Astrocyte (in vitro differentiated cells and primary cell): ENCODE measurements at regions not wholly inside any gene's neighbourhood (a gene's known extent, or its start where the extent isn't known, plus 50 kb on each side); places are given as distances from the start of the nearest gene placed in this dataset.
A peak's percentile ranks its signal among the peaks of the same experiment; 100 is the strongest.

Source experiments
- DNase-seq: peaks from one replicate; pipeline ENCODE4 v3.0.0-alpha.2; 2010; ENCODE audit warnings: low read depth
- FAIRE-seq: peaks from 2 replicates; lab custom pipeline; 2011; peaks lifted over from hg19 to GRCh38; lab: Jason Lieb, UNC
- H2AFZ ChIP-seq: 2 replicates; pipeline ENCODE4 v1.6.0; 2012; ENCODE audit warnings: low read depth, low read length, inconsistent platforms
- H3K27ac ChIP-seq: 2 replicates; pipeline ENCODE4 v1.5.1; 2011; ENCODE audit warnings: low read depth, low read length, inconsistent platforms
- H3K27me3 ChIP-seq: 2 replicates; pipeline ENCODE4 v1.6.0; 2011; ENCODE audit warnings: low read length, inconsistent platforms; ENCODE audit not compliant: insufficient read depth
- H3K36me3 ChIP-seq: 2 replicates; pipeline ENCODE4 v1.5.1; 2011; ENCODE audit warnings: low read length, inconsistent platforms; ENCODE audit not compliant: insufficient read depth
- H3K4me1 ChIP-seq: 2 replicates; pipeline ENCODE4 v1.5.1; 2011; ENCODE audit warnings: low read length, inconsistent platforms; ENCODE audit not compliant: insufficient read depth
- H3K4me2 ChIP-seq: 2 replicates; pipeline ENCODE4 v1.6.0; 2012; ENCODE audit warnings: low read length, inconsistent platforms
- H3K4me3 ChIP-seq: 2 replicates; pipeline ENCODE4 v1.5.1; 2011; ENCODE audit warnings: low read depth, mild to moderate bottlenecking, low read length, inconsistent platforms; ENCODE audit not compliant: insufficient read depth
- H3K79me2 ChIP-seq: 2 replicates; pipeline ENCODE4 v1.6.0; 2012; ENCODE audit warnings: mild to moderate bottlenecking, low read length, inconsistent platforms; ENCODE audit not compliant: insufficient read depth
- H3K9ac ChIP-seq: 2 replicates; pipeline ENCODE4 v1.6.0; 2012; ENCODE audit warnings: mild to moderate bottlenecking, low read length, inconsistent platforms
- H3K9me3 ChIP-seq: 2 replicates; pipeline ENCODE4 v1.5.1; 2012; ENCODE audit warnings: low read depth, mild to moderate bottlenecking, low read length, inconsistent platforms; ENCODE audit not compliant: insufficient read depth
- H4K20me1 ChIP-seq: 2 replicates; pipeline ENCODE4 v1.6.0; 2012; ENCODE audit warnings: low read length, inconsistent platforms; ENCODE audit not compliant: insufficient read depth
- H3K27ac Mint-ChIP-seq: one replicate; pipeline ENCODE4 v1.8.0; 2021; ENCODE audit warnings: mild to moderate bottlenecking, mixed read lengths; ENCODE audit not compliant: unreplicated experiment
- H3K27me3 Mint-ChIP-seq: one replicate; pipeline ENCODE4 v1.8.0; 2021; ENCODE audit warnings: low read depth, mixed read lengths; ENCODE audit not compliant: unreplicated experiment
- H3K36me3 Mint-ChIP-seq: one replicate; pipeline ENCODE4 v1.8.0; 2021; ENCODE audit warnings: low read depth, mixed read lengths; ENCODE audit not compliant: unreplicated experiment
- H3K4me1 Mint-ChIP-seq: one replicate; pipeline ENCODE4 v1.8.0; 2021; ENCODE audit warnings: low read depth, mixed read lengths; ENCODE audit not compliant: unreplicated experiment
- H3K4me3 Mint-ChIP-seq: one replicate; pipeline ENCODE4 v1.8.0; 2021; ENCODE audit warnings: mild to moderate bottlenecking, moderate library complexity, mixed read lengths; ENCODE audit not compliant: unreplicated experiment
- H3K9me3 Mint-ChIP-seq: one replicate; pipeline ENCODE4 v1.8.0; 2021; ENCODE audit warnings: mild to moderate bottlenecking, mixed read lengths; ENCODE audit not compliant: unreplicated experiment
- EZH2 ChIP-seq: IDR thresholded peaks from 2 replicates; pipeline ENCODE4 v1.6.1; 2012; ENCODE audit warnings: mild to moderate bottlenecking, low read length, inconsistent platforms; ENCODE audit not compliant: insufficient read depth
- TF ChIP-seq, protein P1 (sequence below): IDR thresholded peaks from 2 replicates; pipeline ENCODE4 v1.5.1; 2011; ENCODE audit warnings: low read depth, mild to moderate bottlenecking, inconsistent platforms, low read length, moderate library complexity; ENCODE audit not compliant: insufficient read depth

DNA sequence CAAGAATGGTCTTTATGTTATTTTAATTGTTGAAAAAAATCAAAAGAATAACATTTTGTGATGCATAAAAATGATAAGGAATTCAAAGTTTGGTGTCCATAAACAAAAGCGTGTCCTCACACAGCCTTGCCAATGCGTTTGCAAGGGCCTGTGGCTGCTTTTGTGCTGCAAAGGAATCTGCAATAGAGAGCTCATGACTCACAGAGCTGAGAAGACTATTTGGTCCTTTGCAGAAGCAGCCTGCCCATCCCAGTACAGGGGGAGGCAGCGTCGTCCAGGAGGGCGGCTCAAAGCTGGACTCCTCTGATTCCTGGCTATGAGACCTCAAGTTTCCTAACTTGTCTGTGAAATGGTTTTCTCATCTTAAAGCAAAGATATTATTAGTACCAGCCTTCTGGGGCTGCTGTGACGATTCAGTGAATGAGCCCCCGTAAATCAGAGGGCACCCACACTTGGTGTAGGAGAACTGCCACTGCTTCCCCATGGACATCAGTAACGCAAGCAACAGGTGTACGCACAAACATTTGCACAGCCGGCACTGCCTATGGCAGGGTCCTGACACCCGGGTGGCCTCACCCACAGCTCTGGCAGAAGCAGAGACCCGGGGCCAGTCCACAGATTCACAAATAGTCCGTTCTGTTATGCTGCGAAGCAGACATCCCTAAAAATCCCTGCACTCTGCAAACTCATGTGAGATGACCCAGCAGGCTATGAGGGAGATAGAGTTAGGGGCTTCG is 70.6 kb upstream of the ASAP2 start:
- no peak overlapping the region for H3K4me2 ChIP-seq
- peaks cover 1% of the 10 kb centered on the region for H3K27me3 Mint-ChIP-seq

DNA sequence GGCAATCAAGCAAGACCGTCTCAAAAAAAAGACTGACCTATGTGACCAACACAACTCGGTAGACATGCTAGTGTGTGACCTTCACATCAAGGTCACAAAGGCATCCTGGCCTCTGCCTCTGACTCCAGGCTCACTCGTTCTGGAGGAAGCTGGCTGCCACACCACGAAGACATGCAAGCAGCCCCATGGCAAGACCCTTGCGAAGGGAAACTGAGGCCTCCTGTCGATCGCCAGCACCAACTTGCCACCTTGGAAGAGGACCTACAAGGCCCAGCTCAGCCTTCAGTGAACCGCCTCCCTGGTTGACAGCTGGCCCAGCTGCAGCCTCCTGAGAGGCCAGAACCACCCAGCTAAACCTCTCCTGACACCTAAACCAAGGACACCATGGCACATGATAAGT is 79.3 kb upstream of the ASAP2 start:
- Histone ChIP-seq H3K4me1 (no peaks in the 10 kb centered on the region), H3K79me2 (no peaks in the 10 kb centered on the region), H4K20me1 (no peaks in the 10 kb centered on the region), H3K36me3 (no peaks in the 10 kb centered on the region), H2AFZ (no peak overlapping the region), H3K9ac (no peak overlapping the region), H3K4me3 (no peak overlapping the region), H3K9me3 (peaks cover 4% of the 10 kb centered on the region), H3K4me2 (no peak overlapping the region), H3K27ac (no peak overlapping the region), H3K27me3 (no peaks in the 10 kb centered on the region)
- no peak overlapping the region for H3K27ac Mint-ChIP-seq
- DNase-seq (no peak), FAIRE-seq (no peak)
- H3K9me3 Mint-ChIP-seq: peaks cover 9% of the 10 kb centered on the region
- peaks cover 3% of the 10 kb centered on the region for H3K36me3 Mint-ChIP-seq
- no peak overlapping the region for H3K4me3 Mint-ChIP-seq
- TF ChIP-seq, protein P1, sequence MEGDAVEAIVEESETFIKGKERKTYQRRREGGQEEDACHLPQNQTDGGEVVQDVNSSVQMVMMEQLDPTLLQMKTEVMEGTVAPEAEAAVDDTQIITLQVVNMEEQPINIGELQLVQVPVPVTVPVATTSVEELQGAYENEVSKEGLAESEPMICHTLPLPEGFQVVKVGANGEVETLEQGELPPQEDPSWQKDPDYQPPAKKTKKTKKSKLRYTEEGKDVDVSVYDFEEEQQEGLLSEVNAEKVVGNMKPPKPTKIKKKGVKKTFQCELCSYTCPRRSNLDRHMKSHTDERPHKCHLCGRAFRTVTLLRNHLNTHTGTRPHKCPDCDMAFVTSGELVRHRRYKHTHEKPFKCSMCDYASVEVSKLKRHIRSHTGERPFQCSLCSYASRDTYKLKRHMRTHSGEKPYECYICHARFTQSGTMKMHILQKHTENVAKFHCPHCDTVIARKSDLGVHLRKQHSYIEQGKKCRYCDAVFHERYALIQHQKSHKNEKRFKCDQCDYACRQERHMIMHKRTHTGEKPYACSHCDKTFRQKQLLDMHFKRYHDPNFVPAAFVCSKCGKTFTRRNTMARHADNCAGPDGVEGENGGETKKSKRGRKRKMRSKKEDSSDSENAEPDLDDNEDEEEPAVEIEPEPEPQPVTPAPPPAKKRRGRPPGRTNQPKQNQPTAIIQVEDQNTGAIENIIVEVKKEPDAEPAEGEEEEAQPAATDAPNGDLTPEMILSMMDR: no peak
- no peak for TF ChIP-seq EZH2
- H3K4me1 Mint-ChIP-seq: no peaks in the 10 kb centered on the region
- H3K27me3 Mint-ChIP-seq: peaks cover 13% of the 10 kb centered on the region

More for the DNA sequence above, 70.6 kb upstream of the ASAP2 start:
- H3K4me1 Mint-ChIP-seq: peaks cover 3% of the 10 kb centered on the region
- no peak overlapping the region for H3K4me3 Mint-ChIP-seq
- Histone ChIP-seq H3K4me3 (no peak overlapping the region), H3K9ac (no peak overlapping the region), H2AFZ (no peak overlapping the region), H3K9me3 (peaks cover 6% of the 10 kb centered on the region), H3K27me3 (no peaks in the 10 kb centered on the region), H3K79me2 (no peaks in the 10 kb centered on the region), H4K20me1 (no peaks in the 10 kb centered on the region), H3K4me1 (no peaks in the 10 kb centered on the region), H3K36me3 (no peaks in the 10 kb centered on the region), H3K27ac (no peak overlapping the region)
- TF ChIP-seq EZH2: no peak
- H3K27ac Mint-ChIP-seq: no peak overlapping the region
- H3K36me3 Mint-ChIP-seq: no peaks in the 10 kb centered on the region
- FAIRE-seq (no peak), DNase-seq (peak; percentile 57)
- H3K9me3 Mint-ChIP-seq: peaks cover 22% of the 10 kb centered on the region

DNA sequence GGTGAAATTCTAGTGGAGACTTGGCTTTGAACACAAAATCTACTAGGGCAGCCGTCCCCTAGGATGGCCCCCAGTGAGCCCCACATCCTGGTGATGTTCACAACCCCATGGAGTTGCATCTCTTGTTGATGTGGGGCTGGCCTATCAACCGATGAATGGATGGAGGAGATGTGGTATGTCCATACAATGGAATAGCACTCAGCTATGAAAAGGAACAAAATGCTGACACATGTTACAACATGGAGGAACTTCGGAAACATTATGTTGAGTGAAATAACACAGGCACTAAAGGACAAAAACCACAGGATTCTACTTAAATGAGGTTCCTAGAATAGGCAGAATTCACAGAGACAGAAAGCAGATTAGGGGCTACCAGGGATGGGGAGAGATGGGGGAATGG is 80.1 kb upstream of the ASAP2 start:
- DNase-seq (no peak), FAIRE-seq (no peak)
- Mint-ChIP-seq H3K27me3 (peaks cover 13% of the 10 kb centered on the region), H3K27ac (no peak overlapping the region), H3K4me3 (no peak overlapping the region), H3K36me3 (peaks cover 5% of the 10 kb centered on the region), H3K9me3 (peaks cover 9% of the 10 kb centered on the region), H3K4me1 (no peaks in the 10 kb centered on the region)
- TF ChIP-seq, protein P1: no peak
- no peak for TF ChIP-seq EZH2
- H3K27me3 ChIP-seq: no peaks in the 10 kb centered on the region
- H3K9ac ChIP-seq: no peak overlapping the region
- peaks cover 4% of the 10 kb centered on the region for H3K9me3 ChIP-seq
- H4K20me1 ChIP-seq: no peaks in the 10 kb centered on the region
- no peaks in the 10 kb centered on the region for H3K36me3 ChIP-seq
- no peak overlapping the region for H2AFZ ChIP-seq
- H3K4me1 ChIP-seq: no peaks in the 10 kb centered on the region
- no peak overlapping the region for H3K27ac ChIP-seq
- no peaks in the 10 kb centered on the region for H3K79me2 ChIP-seq
- no peak overlapping the region for H3K4me3 ChIP-seq
- no peak overlapping the region for H3K4me2 ChIP-seq
